Esophagus squamous epithelium (tissue), 4 donors: ENCODE measurements at regions not wholly inside any gene's neighbourhood (a gene's known extent, or its start where the extent isn't known, plus 50 kb on each side); places are given as distances from the start of the nearest gene placed in this dataset.

Experiments used
- POLR2A ChIP-seq, 4 donors: fragments of 450-650 bp; IDR thresholded peaks; one replicate each; pipeline ENCODE4 v1.6.1; 2017; ENCODE audit warnings: antibody characterized with exemption in 4 of 4, mild to moderate bottlenecking in 4 of 4, moderate library complexity in 3 of 4
- TF ChIP-seq, protein P1 (sequence below), 6 experiments: fragments of 450-650 bp in 4 of 6; fragments of 200-600 bp in 2 of 6; sonication (generic) in 2 of 6; IDR thresholded peaks; one replicate each; pipeline ENCODE4 v1.5.1; 2016 to 2019; ENCODE audit warnings: antibody characterized with exemption in 6 of 6, mild to moderate bottlenecking in 4 of 6, moderate library complexity in 4 of 6

DNA sequence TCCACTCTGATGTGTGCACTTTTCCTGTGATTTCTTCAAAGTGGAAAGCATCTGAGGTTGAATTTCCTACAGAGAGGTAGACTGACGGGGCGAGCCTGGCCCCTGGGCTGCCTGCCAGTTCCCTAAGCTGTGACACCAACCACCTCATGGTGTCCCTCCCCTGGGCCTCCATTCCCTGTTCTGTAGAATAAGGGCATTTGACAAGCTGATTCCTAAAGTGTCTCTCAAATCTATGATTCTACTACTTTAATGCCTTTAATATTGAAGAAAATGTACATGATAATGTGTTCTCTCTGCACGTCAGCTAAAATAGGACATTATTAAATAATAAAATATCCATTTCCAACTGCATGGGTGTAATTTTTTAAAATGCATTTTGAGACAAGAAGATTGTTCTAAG, 105.1 kb downstream of the SEC61G start:
- TF ChIP-seq POLR2A (IDR thresholded peaks at IDR 0.05) = no peak
- TF ChIP-seq, protein P1, sequence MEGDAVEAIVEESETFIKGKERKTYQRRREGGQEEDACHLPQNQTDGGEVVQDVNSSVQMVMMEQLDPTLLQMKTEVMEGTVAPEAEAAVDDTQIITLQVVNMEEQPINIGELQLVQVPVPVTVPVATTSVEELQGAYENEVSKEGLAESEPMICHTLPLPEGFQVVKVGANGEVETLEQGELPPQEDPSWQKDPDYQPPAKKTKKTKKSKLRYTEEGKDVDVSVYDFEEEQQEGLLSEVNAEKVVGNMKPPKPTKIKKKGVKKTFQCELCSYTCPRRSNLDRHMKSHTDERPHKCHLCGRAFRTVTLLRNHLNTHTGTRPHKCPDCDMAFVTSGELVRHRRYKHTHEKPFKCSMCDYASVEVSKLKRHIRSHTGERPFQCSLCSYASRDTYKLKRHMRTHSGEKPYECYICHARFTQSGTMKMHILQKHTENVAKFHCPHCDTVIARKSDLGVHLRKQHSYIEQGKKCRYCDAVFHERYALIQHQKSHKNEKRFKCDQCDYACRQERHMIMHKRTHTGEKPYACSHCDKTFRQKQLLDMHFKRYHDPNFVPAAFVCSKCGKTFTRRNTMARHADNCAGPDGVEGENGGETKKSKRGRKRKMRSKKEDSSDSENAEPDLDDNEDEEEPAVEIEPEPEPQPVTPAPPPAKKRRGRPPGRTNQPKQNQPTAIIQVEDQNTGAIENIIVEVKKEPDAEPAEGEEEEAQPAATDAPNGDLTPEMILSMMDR (IDR thresholded peaks at IDR 0.05) = no peak
